H9 (cell line): ENCODE measurements at regions not wholly inside any gene's neighbourhood (a gene's known extent, or its start where the extent isn't known, plus 50 kb on each side); places are given as distances from the start of the nearest gene placed in this dataset.

Source experiments
- DNase-seq: peaks from one replicate; pipeline ENCODE4 v3.0.0-alpha.2; 2017
- H2AFZ ChIP-seq: one replicate; pipeline ENCODE4 v1.6.1; 2013; ENCODE audit warnings: mild to moderate bottlenecking, low read length, control low read depth, moderate library complexity
- H2AK5ac ChIP-seq: 2 replicates; pipeline ENCODE4 v1.6.1; 2013; ENCODE audit warnings: low read length, control low read depth, mixed read lengths; ENCODE audit not compliant: insufficient read length
- H2BK120ac ChIP-seq: one replicate; pipeline ENCODE4 v1.6.1; 2013; ENCODE audit warnings: low read depth, mild to moderate bottlenecking, low read length, control low read depth, inconsistent platforms; ENCODE audit not compliant: poor library complexity, severe bottlenecking
- H2BK12ac ChIP-seq: 2 replicates; pipeline ENCODE4 v1.6.1; 2013; ENCODE audit warnings: low read length, control low read depth, mixed read lengths, low read depth; ENCODE audit not compliant: insufficient read length
- H2BK15ac ChIP-seq: 2 replicates; pipeline ENCODE4 v1.6.1; 2013; ENCODE audit warnings: low read depth, low read length, control low read depth
- H2BK20ac ChIP-seq: one replicate; pipeline ENCODE4 v1.6.1; 2013; ENCODE audit warnings: low read depth, mild to moderate bottlenecking, low read length, control low read depth, inconsistent platforms; ENCODE audit not compliant: poor library complexity, severe bottlenecking
- H2BK5ac ChIP-seq: 2 replicates; pipeline ENCODE4 v1.6.1; 2013; ENCODE audit warnings: low read length, control low read depth, mixed read lengths; ENCODE audit not compliant: insufficient read length
- H3K14ac ChIP-seq: 2 replicates; pipeline ENCODE4 v1.6.1; 2013; ENCODE audit warnings: low read length, control low read depth; ENCODE audit not compliant: insufficient read depth
- H3K18ac ChIP-seq: 2 replicates; pipeline ENCODE4 v1.6.1; 2013; ENCODE audit warnings: low read depth, mild to moderate bottlenecking, mixed read lengths, low read length, control low read depth; ENCODE audit not compliant: insufficient read length
- H3K23ac ChIP-seq: 2 replicates; pipeline ENCODE4 v1.6.1; 2013; ENCODE audit warnings: low read length, control low read depth, mixed read lengths, low read depth; ENCODE audit not compliant: insufficient read length
- H3K23me2 ChIP-seq: 2 replicates; pipeline ENCODE4 v1.6.1; 2013; ENCODE audit warnings: low read depth, mild to moderate bottlenecking, mixed read lengths, low read length, control low read depth; ENCODE audit not compliant: insufficient read length, poor library complexity, severe bottlenecking
- H3K27ac ChIP-seq: 2 replicates; pipeline ENCODE4 v1.5.1; 2013; ENCODE audit warnings: low read length, control low read depth, mixed read lengths, low read depth; ENCODE audit not compliant: insufficient read length
- H3K27me3 ChIP-seq: 2 replicates; pipeline ENCODE4 v1.6.1; 2013; ENCODE audit warnings: low read length, control low read depth, inconsistent platforms; ENCODE audit not compliant: insufficient read depth
- H3K4ac ChIP-seq: 2 replicates; pipeline ENCODE4 v1.6.1; 2013; ENCODE audit warnings: low read depth, mild to moderate bottlenecking, control low read depth, inconsistent platforms, low read length, moderate library complexity
- H3K4me1 ChIP-seq: 2 replicates; pipeline ENCODE4 v1.6.1; 2013; ENCODE audit warnings: low read length, control low read depth, inconsistent platforms; ENCODE audit not compliant: insufficient read depth
- H3K4me2 ChIP-seq: 2 replicates; pipeline ENCODE4 v1.6.1; 2013; ENCODE audit warnings: low read length, control low read depth, mixed read lengths; ENCODE audit not compliant: insufficient read length, insufficient read depth
- H3K56ac ChIP-seq: 2 replicates; pipeline ENCODE4 v1.6.1; 2013; ENCODE audit warnings: low read depth, mild to moderate bottlenecking, mixed read lengths, low read length, control low read depth; ENCODE audit not compliant: insufficient read length
- H3K79me1 ChIP-seq: 2 replicates; pipeline ENCODE4 v1.6.1; 2013; ENCODE audit warnings: low read depth, mild to moderate bottlenecking, moderate library complexity, low read length, control low read depth, inconsistent platforms; ENCODE audit not compliant: insufficient read depth, poor library complexity, severe bottlenecking
- H3K79me2 ChIP-seq: 2 replicates; pipeline ENCODE4 v1.6.1; 2013; ENCODE audit warnings: low read length, control low read depth, inconsistent platforms; ENCODE audit not compliant: insufficient read depth
- H3K9ac ChIP-seq: 2 replicates; pipeline ENCODE4 v1.6.1; 2013; ENCODE audit warnings: low read length, control low read depth, mixed read lengths; ENCODE audit not compliant: insufficient read length; ENCODE audit errors: extremely low read depth
- H3K9me3 ChIP-seq: one replicate; pipeline ENCODE4 v1.6.1; 2013; ENCODE audit warnings: low read depth, low read length, inconsistent platforms; ENCODE audit not compliant: control insufficient read depth
- H3T11ph ChIP-seq: one replicate; pipeline ENCODE4 v1.6.1; 2013; ENCODE audit warnings: mild to moderate bottlenecking, low read length, control low read depth, inconsistent platforms
- H4K20me1 ChIP-seq: one replicate; pipeline ENCODE4 v1.6.1; 2013; ENCODE audit not compliant: control insufficient read depth, insufficient read length, insufficient read depth
- H4K5ac ChIP-seq: 2 replicates; pipeline ENCODE4 v1.6.1; 2013; ENCODE audit warnings: low read depth, mild to moderate bottlenecking, mixed read lengths, low read length, control low read depth; ENCODE audit not compliant: insufficient read length
- H4K8ac ChIP-seq: replicated peaks from 2 replicates; pipeline ENCODE4 v1.6.1; 2013; ENCODE audit warnings: low read length, control low read depth, mixed read lengths, low read depth; ENCODE audit not compliant: insufficient read length
- H4K91ac ChIP-seq: 2 replicates; pipeline ENCODE4 v1.6.1; 2013; ENCODE audit warnings: low read depth, mild to moderate bottlenecking, moderate library complexity, mixed read lengths, low read length, control low read depth; ENCODE audit not compliant: insufficient read length
- H3K27ac Mint-ChIP-seq, 3 experiments: 2 replicates in 2 of 3; 3 replicates in 1 of 3; pipeline ENCODE4 v1.8.0; 2020 to 2021; ENCODE audit warnings: mixed read lengths in 3 of 3, mild to moderate bottlenecking in 1 of 3, moderate library complexity in 1 of 3
- H3K27me3 Mint-ChIP-seq: 2 replicates; pipeline ENCODE4 v1.8.0; 2021; ENCODE audit warnings: low read depth, mild to moderate bottlenecking, moderate library complexity, mixed read lengths
- H3K36me3 Mint-ChIP-seq, 3 experiments: 2 replicates in 2 of 3; 3 replicates in 1 of 3; pipeline ENCODE4 v1.8.0; 2020 to 2021; ENCODE audit warnings: low read depth in 3 of 3, mixed read lengths in 3 of 3; ENCODE audit not compliant: insufficient read depth in 1 of 3
- H3K4me1 Mint-ChIP-seq, 2 experiments: 2 replicates each; pipeline ENCODE4 v1.8.0; 2020; ENCODE audit warnings: mixed read lengths in 2 of 2
- H3K4me3 Mint-ChIP-seq, 2 experiments: 2 replicates in 1 of 2; 3 replicates in 1 of 2; pipeline ENCODE4 v1.8.0; 2020 to 2021; ENCODE audit warnings: mild to moderate bottlenecking in 2 of 2, mixed read lengths in 2 of 2, moderate library complexity in 1 of 2
- H3K9me3 Mint-ChIP-seq, 2 experiments: 2 replicates in 1 of 2; 3 replicates in 1 of 2; pipeline ENCODE4 v1.8.0; 2020; ENCODE audit warnings: mild to moderate bottlenecking in 2 of 2, mixed read lengths in 2 of 2, moderate library complexity in 1 of 2
- WGBS: extraction: QIAGEN DNeasy Blood & Tissue Kit; methylation state at CpG from one replicate; pipeline ENCODE4 v1.1.7; 2013; ENCODE audit warnings: missing lambda C conversion rate, low lambda C conversion rate, mixed read lengths; ENCODE audit not compliant: insufficient read length; ENCODE audit errors: extremely low coverage; 5-methylcytosine and 5-hydroxymethylcytosine counted together
- TF ChIP-seq, protein P1 (sequence below): fragments of 200-600 bp; sonication (generic); conservative IDR thresholded peaks from 3 replicates; pipeline ENCODE4 v1.8.0; 2021; ENCODE audit warnings: antibody characterized with exemption, mild to moderate bottlenecking

DNA sequence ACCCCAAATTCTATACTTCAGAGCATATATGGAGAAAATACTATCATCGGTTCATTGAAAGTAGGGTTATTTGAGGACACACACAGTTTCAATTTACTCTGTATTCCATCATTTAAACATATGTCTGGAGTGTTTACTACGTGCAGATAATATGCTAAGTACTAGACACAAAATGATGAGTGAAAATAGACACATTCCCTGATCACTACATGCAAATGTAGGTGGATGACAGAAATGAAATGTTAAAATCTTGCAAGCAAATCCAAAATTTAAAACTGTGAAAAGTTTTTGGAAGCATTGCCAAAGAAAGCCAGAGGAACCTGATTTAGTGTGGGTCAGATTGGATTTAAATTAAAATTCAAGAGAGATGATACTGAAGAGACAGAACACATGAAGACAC, 1106.6 kb downstream of the CBLN2 start:
- H3K9me3 Mint-ChIP-seq: no peaks in the 10 kb centered on the region
- Histone ChIP-seq H3T11ph (no peak overlapping the region), H3K4ac (no peak overlapping the region), H3K18ac (no peak overlapping the region), H2BK5ac (no peak overlapping the region), H3K4me1 (no peaks in the 10 kb centered on the region), H3K14ac (no peak overlapping the region), H2BK120ac (no peak overlapping the region), H2BK20ac (no peak overlapping the region), H3K9ac (no peak overlapping the region), H3K23me2 (no peaks in the 10 kb centered on the region), H2BK15ac (no peak overlapping the region), H4K91ac (no peak overlapping the region), H2BK12ac (no peak overlapping the region), H4K20me1 (no peaks in the 10 kb centered on the region), H4K5ac (no peak overlapping the region), H3K27me3 (no peaks in the 10 kb centered on the region), H3K23ac (no peak overlapping the region), H2AFZ (no peak overlapping the region), H4K8ac (no peak overlapping the region), H3K9me3 (no peaks in the 10 kb centered on the region), H3K4me2 (no peak overlapping the region), H3K27ac (no peak overlapping the region), H3K79me2 (no peaks in the 10 kb centered on the region), H3K79me1 (no peaks in the 10 kb centered on the region), H3K56ac (no peak overlapping the region), H2AK5ac (no peak overlapping the region)
- WGBS: no CpG with 5 or more reads among the region's 2 CpGs
- H3K4me1 Mint-ChIP-seq: no peaks in the 10 kb centered on the region
- no peak for DNase-seq
- TF ChIP-seq, protein P1, sequence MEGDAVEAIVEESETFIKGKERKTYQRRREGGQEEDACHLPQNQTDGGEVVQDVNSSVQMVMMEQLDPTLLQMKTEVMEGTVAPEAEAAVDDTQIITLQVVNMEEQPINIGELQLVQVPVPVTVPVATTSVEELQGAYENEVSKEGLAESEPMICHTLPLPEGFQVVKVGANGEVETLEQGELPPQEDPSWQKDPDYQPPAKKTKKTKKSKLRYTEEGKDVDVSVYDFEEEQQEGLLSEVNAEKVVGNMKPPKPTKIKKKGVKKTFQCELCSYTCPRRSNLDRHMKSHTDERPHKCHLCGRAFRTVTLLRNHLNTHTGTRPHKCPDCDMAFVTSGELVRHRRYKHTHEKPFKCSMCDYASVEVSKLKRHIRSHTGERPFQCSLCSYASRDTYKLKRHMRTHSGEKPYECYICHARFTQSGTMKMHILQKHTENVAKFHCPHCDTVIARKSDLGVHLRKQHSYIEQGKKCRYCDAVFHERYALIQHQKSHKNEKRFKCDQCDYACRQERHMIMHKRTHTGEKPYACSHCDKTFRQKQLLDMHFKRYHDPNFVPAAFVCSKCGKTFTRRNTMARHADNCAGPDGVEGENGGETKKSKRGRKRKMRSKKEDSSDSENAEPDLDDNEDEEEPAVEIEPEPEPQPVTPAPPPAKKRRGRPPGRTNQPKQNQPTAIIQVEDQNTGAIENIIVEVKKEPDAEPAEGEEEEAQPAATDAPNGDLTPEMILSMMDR: no peak
- H3K36me3 Mint-ChIP-seq: no peaks in the 10 kb centered on the region
- no peak overlapping the region for H3K4me3 Mint-ChIP-seq
- H3K27me3 Mint-ChIP-seq: peaks cover 1% of the 10 kb centered on the region; the same call in 1 of the 2 replicates
- no peak overlapping the region for H3K27ac Mint-ChIP-seq
